Activated CD8-positive, alpha-beta T cell treated with anti-CD3 and anti-CD28 coated beads for 36 hours (primary cell): ENCODE measurements at regions not wholly inside any gene's neighbourhood (a gene's known extent, or its start where the extent isn't known, plus 50 kb on each side); places are given as distances from the start of the nearest gene placed in this dataset.

Source experiments
- ATAC-seq: fragments of 200-7000 bp; cut with Tn5 transposase; one replicate; pipeline ENCODE4 v1.10.0; 2021; ENCODE audit warnings: mild to moderate bottlenecking, moderate library complexity
- CTCF ChIA-PET: fragments of 350-600 bp; sonication (Branson Sonifier 250); formaldehyde crosslinking; loops from one replicate; lab custom pipeline; 2021; ENCODE audit warnings: antibody characterized with exemption; lab: Charles Lee
- POLR2A ChIA-PET: fragments of 350-600 bp; sonication (Branson Sonifier 250); formaldehyde crosslinking; loops from one replicate; lab custom pipeline; 2021; ENCODE audit warnings: antibody characterized with exemption; lab: Charles Lee
- DNase-seq: peaks from one replicate; pipeline ENCODE4 v3.0.0-alpha.2; 2020
- H3K27ac Mint-ChIP-seq: one replicate; pipeline ENCODE4 v1.8.0; 2021; ENCODE audit warnings: mild to moderate bottlenecking, mixed read lengths
- H3K27me3 Mint-ChIP-seq: one replicate; pipeline ENCODE4 v1.8.0; 2021; ENCODE audit warnings: mixed read lengths
- H3K36me3 Mint-ChIP-seq: one replicate; pipeline ENCODE4 v1.8.0; 2021; ENCODE audit warnings: low read depth, mixed read lengths
- H3K4me1 Mint-ChIP-seq: one replicate; pipeline ENCODE4 v1.8.0; 2021; ENCODE audit warnings: low read depth, mixed read lengths
- H3K4me3 Mint-ChIP-seq: one replicate; pipeline ENCODE4 v1.8.0; 2021; ENCODE audit warnings: mild to moderate bottlenecking, moderate library complexity, mixed read lengths
- H3K9me3 Mint-ChIP-seq: one replicate; pipeline ENCODE4 v1.8.0; 2021; ENCODE audit warnings: mixed read lengths
- intact Hi-C: fragments of 100-400 bp; cut with micrococcal nuclease; formaldehyde crosslinking; loops from one replicate; pipeline ENCODE4 v1.10.0; 2022
- TF ChIP-seq, protein P1 (sequence below): fragments of 200-600 bp; IDR thresholded peaks from one replicate; pipeline ENCODE4 v1.8.0; 2022; ENCODE audit warnings: antibody characterized with exemption, mild to moderate bottlenecking

GRCh38 chr5:173812811-173813550, 75.2 kb upstream of the CPEB4 start:
- DNase-seq = no peak
- CTCF ChIA-PET = interaction anchor here (0.9 kb wide), 1 partner anchor 160 kb away, joined by 3 read pairs; no protein-coding TSS in a partner anchor
- H3K36me3 Mint-ChIP-seq = no peaks in the 10 kb centered on the region
- no peaks in the 10 kb centered on the region for H3K4me1 Mint-ChIP-seq
- peaks cover 6% of the 10 kb centered on the region for H3K27me3 Mint-ChIP-seq
- POLR2A ChIA-PET = interaction anchor here (1.0 kb wide), 1 partner anchor 40 kb away, joined by 3 read pairs; no protein-coding TSS in a partner anchor
- H3K27ac Mint-ChIP-seq = no peak overlapping the region
- TF ChIP-seq, protein P1, sequence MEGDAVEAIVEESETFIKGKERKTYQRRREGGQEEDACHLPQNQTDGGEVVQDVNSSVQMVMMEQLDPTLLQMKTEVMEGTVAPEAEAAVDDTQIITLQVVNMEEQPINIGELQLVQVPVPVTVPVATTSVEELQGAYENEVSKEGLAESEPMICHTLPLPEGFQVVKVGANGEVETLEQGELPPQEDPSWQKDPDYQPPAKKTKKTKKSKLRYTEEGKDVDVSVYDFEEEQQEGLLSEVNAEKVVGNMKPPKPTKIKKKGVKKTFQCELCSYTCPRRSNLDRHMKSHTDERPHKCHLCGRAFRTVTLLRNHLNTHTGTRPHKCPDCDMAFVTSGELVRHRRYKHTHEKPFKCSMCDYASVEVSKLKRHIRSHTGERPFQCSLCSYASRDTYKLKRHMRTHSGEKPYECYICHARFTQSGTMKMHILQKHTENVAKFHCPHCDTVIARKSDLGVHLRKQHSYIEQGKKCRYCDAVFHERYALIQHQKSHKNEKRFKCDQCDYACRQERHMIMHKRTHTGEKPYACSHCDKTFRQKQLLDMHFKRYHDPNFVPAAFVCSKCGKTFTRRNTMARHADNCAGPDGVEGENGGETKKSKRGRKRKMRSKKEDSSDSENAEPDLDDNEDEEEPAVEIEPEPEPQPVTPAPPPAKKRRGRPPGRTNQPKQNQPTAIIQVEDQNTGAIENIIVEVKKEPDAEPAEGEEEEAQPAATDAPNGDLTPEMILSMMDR = no peak
- H3K9me3 Mint-ChIP-seq = no peaks in the 10 kb centered on the region
- ATAC-seq = no peak
- no peak overlapping the region for H3K4me3 Mint-ChIP-seq
- intact Hi-C loops = no loop called here

- CTCF ChIA-PET = no interaction called here
- Mint-ChIP-seq H3K4me1 (no peaks in the 10 kb centered on the region), H3K9me3 (peaks cover under 1% of the 10 kb centered on the region), H3K36me3 (no peaks in the 10 kb centered on the region), H3K4me3 (no peak overlapping the region), H3K27ac (no peak overlapping the region), H3K27me3 (peaks cover 6% of the 10 kb centered on the region)
- ATAC-seq (no peak), DNase-seq (no peak)
- TF ChIP-seq, protein P1 = no peak
- intact Hi-C loops = no loop called here
- POLR2A ChIA-PET = no interaction called here
Measured at GRCh38 chr5:173814053-173814452, 74.1 kb upstream of the CPEB4 start.

GRCh38 chr5:173815571-173815970, 72.6 kb upstream of the CPEB4 start:
- no peaks in the 10 kb centered on the region for H3K4me1 Mint-ChIP-seq
- H3K4me3 Mint-ChIP-seq = no peak overlapping the region
- ChIA-PET CTCF (no interaction called here), POLR2A (no interaction called here)
- intact Hi-C loops = no loop called here
- no peak overlapping the region for H3K27ac Mint-ChIP-seq
- no peak for ATAC-seq
- H3K27me3 Mint-ChIP-seq = peaks cover 6% of the 10 kb centered on the region
- DNase-seq = no peak
- H3K36me3 Mint-ChIP-seq = no peaks in the 10 kb centered on the region
- TF ChIP-seq, protein P1 = no peak
- peaks cover 3% of the 10 kb centered on the region for H3K9me3 Mint-ChIP-seq

DNA sequence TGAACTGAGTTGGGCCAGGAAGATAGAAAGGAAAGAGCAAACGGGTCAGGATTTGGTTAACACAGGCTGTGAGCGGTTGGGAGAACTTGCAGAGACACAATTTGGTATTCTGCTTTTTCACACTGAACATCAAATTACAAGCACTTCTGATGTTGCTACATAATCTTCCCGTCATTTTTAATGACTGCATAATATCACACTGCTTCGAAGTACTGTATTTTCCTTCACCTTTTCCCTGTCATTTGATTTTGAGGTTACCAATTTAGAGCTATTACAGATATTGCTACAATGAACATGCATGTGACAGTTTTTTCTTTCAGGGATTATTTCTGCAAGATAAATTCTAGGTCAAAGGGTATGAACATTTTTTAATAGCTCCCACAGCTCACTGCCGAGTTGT, 71.4 kb upstream of the CPEB4 start:
- TF ChIP-seq, protein P1 = no peak
- Mint-ChIP-seq H3K4me1 (peaks cover 7% of the 10 kb centered on the region), H3K27me3 (peaks cover 6% of the 10 kb centered on the region), H3K4me3 (no peak overlapping the region), H3K9me3 (peaks cover 3% of the 10 kb centered on the region), H3K36me3 (no peaks in the 10 kb centered on the region), H3K27ac (no peak overlapping the region)
- ATAC-seq (no peak), DNase-seq (no peak)
- ChIA-PET CTCF (no interaction called here), POLR2A (no interaction called here)
- intact Hi-C loops = no loop called here

DNA sequence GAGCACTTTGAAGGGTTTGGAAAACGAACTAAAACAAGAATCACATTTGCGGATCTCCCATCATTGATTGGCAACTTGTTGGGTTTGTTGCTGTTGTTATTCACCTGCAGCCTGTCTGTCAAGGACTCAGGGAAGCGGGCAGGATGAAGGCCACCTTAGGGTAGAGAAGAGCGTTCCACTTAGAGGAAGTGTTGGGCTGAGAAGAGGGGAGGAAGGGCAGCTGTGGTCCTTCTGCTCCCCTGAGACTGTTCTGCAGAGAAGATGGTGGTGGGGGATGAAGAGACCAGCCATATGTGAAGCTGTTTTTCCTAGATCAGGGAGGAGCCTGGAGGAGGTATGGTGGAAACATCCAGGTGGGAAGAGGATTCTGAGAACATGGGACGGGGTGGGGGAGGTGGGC, 70.6 kb upstream of the CPEB4 start:
- no peak overlapping the region for H3K27ac Mint-ChIP-seq
- POLR2A ChIA-PET = no interaction called here
- peaks cover 6% of the 10 kb centered on the region for H3K27me3 Mint-ChIP-seq
- DNase-seq (no peak), ATAC-seq (no peak)
- intact Hi-C loops = no loop called here
- peaks cover 3% of the 10 kb centered on the region for H3K9me3 Mint-ChIP-seq
- no peak overlapping the region for H3K4me3 Mint-ChIP-seq
- CTCF ChIA-PET = no interaction called here
- TF ChIP-seq, protein P1 = no peak
- peaks cover 7% of the 10 kb centered on the region for H3K4me1 Mint-ChIP-seq
- H3K36me3 Mint-ChIP-seq = no peaks in the 10 kb centered on the region
